ENCODE measurements at regions not wholly inside any gene's neighbourhood (a gene's known extent, or its start where the extent isn't known, plus 50 kb on each side); places are given as distances from the start of the nearest gene placed in this dataset.
A peak's percentile ranks its signal among the peaks of the same experiment; 100 is the strongest.
"Not testable (repeated sequence)": the region's sequence is repeated elsewhere in the genome, so short reads cannot be mapped to it uniquely, and the experiment has no call there.

GRCh38 chr17:27181379-27181925 lies 112.5 kb upstream of the WSB1 start:
- not testable (repeated sequence) for H3K4ac ChIP-seq (ENCODE audit: low read depth, low read length); H3K9ac ChIP-seq (ENCODE audit: low read length); H2BK15ac ChIP-seq (replicated peaks; ENCODE audit: low read depth); H3K23ac ChIP-seq (ENCODE audit: low read length); H3K27ac ChIP-seq (ENCODE audit: low read depth, low read length); H3K56ac ChIP-seq (ENCODE audit: low read length); H3K79me1 ChIP-seq (ENCODE audit: low read length); H3K36me3 ChIP-seq (ENCODE audit: control insufficient read depth, insufficient read depth, low read length); H3K4me1 ChIP-seq (ENCODE audit: control insufficient read depth, low read depth, low read length); H3K4me3 ChIP-seq (ENCODE audit: low read length); H3K18ac ChIP-seq (ENCODE audit: low read length); H2AK5ac ChIP-seq (ENCODE audit: low read length); H3K79me2 ChIP-seq (ENCODE audit: control insufficient read depth, insufficient read depth, low read length); H4K8ac ChIP-seq (ENCODE audit: low read depth, low read length); H4K5ac ChIP-seq (ENCODE audit: low read length); H2BK120ac ChIP-seq (ENCODE audit: low read depth, low read length); H3K4me2 ChIP-seq (ENCODE audit: low read length); H2BK5ac ChIP-seq (ENCODE audit: low read length); H3K27me3 ChIP-seq (ENCODE audit: insufficient read depth, low read length, poor library complexity)
- peak; percentile 2 for DNase-seq
- no CpG with 5 or more reads among the region's 2 CpGs for WGBS (ENCODE audit: extremely low coverage, insufficient coverage, low lambda C conversion rate)

GRCh38 chr17:27181935-27182334 lies 112.0 kb upstream of the WSB1 start:
- H3K27ac ChIP-seq (ENCODE audit: low read depth, low read length) = no peak overlapping the region
- H4K8ac ChIP-seq (ENCODE audit: low read depth, low read length) = no peak overlapping the region
- H3K79me1 ChIP-seq (ENCODE audit: low read length) = no peaks in the 10 kb centered on the region
- no CpG with 5 or more reads among the region's 3 CpGs for WGBS (ENCODE audit: extremely low coverage, insufficient coverage, low lambda C conversion rate)
- H4K5ac ChIP-seq (ENCODE audit: low read length) = no peak overlapping the region
- H3K36me3 ChIP-seq (ENCODE audit: control insufficient read depth, insufficient read depth, low read length) = no peaks in the 10 kb centered on the region
- H3K4me2 ChIP-seq (ENCODE audit: low read length) = no peak overlapping the region
- no peak overlapping the region for H2BK15ac ChIP-seq (replicated peaks; ENCODE audit: low read depth)
- H3K4ac ChIP-seq (ENCODE audit: low read depth, low read length) = no peak overlapping the region
- no peaks in the 10 kb centered on the region for H3K4me1 ChIP-seq (ENCODE audit: control insufficient read depth, low read depth, low read length)
- H3K18ac ChIP-seq (ENCODE audit: low read length) = no peak overlapping the region
- H2BK5ac ChIP-seq (ENCODE audit: low read length) = no peak overlapping the region
- no peak overlapping the region for H3K4me3 ChIP-seq (ENCODE audit: low read length)
- no peak overlapping the region for H3K23ac ChIP-seq (ENCODE audit: low read length)
- no peak overlapping the region for H2AK5ac ChIP-seq (ENCODE audit: low read length)
- H3K27me3 ChIP-seq (ENCODE audit: insufficient read depth, low read length, poor library complexity) = no peaks in the 10 kb centered on the region
- no peak overlapping the region for H3K56ac ChIP-seq (ENCODE audit: low read length)
- H2BK120ac ChIP-seq (ENCODE audit: low read depth, low read length) = no peak overlapping the region
- H3K9ac ChIP-seq (ENCODE audit: low read length) = no peak overlapping the region
- no peaks in the 10 kb centered on the region for H3K79me2 ChIP-seq (ENCODE audit: control insufficient read depth, insufficient read depth, low read length)
- no peak for DNase-seq

- not testable (repeated sequence) for H3K36me3 ChIP-seq (ENCODE audit: control insufficient read depth, insufficient read depth, low read length); H2BK5ac ChIP-seq (ENCODE audit: low read length); H3K27me3 ChIP-seq (ENCODE audit: insufficient read depth, low read length, poor library complexity); H3K18ac ChIP-seq (ENCODE audit: low read length); H2BK120ac ChIP-seq (ENCODE audit: low read depth, low read length); H3K27ac ChIP-seq (ENCODE audit: low read depth, low read length); H4K5ac ChIP-seq (ENCODE audit: low read length); H2AK5ac ChIP-seq (ENCODE audit: low read length); H4K8ac ChIP-seq (ENCODE audit: low read depth, low read length); H2BK15ac ChIP-seq (replicated peaks; ENCODE audit: low read depth); H3K4ac ChIP-seq (ENCODE audit: low read depth, low read length); H3K79me2 ChIP-seq (ENCODE audit: control insufficient read depth, insufficient read depth, low read length); H3K4me3 ChIP-seq (ENCODE audit: low read length); H3K9ac ChIP-seq (ENCODE audit: low read length); H3K56ac ChIP-seq (ENCODE audit: low read length); H3K79me1 ChIP-seq (ENCODE audit: low read length); H3K4me1 ChIP-seq (ENCODE audit: control insufficient read depth, low read depth, low read length); H3K23ac ChIP-seq (ENCODE audit: low read length); H3K4me2 ChIP-seq (ENCODE audit: low read length)
- WGBS (ENCODE audit: extremely low coverage, insufficient coverage, low lambda C conversion rate) = no CpG with 5 or more reads among the region's 8 CpGs
- DNase-seq = peak; percentile 27
Observed at GRCh38 chr17:27197505-27197904, 96.4 kb upstream of the WSB1 start.

- Histone ChIP-seq H3K4me3 (ENCODE audit: low read length) (no peak overlapping the region), H2BK120ac (ENCODE audit: low read depth, low read length) (no peak overlapping the region), H3K56ac (ENCODE audit: low read length) (no peak overlapping the region), H3K79me2 (ENCODE audit: control insufficient read depth, insufficient read depth, low read length) (no peaks in the 10 kb centered on the region), H3K27ac (ENCODE audit: low read depth, low read length) (no peak overlapping the region), H2BK5ac (ENCODE audit: low read length) (no peak overlapping the region), H3K23ac (ENCODE audit: low read length) (no peak overlapping the region), H3K9ac (ENCODE audit: low read length) (no peak overlapping the region), H3K79me1 (ENCODE audit: low read length) (no peaks in the 10 kb centered on the region), H4K8ac (ENCODE audit: low read depth, low read length) (no peak overlapping the region), H4K5ac (ENCODE audit: low read length) (no peak overlapping the region), H3K4me1 (ENCODE audit: control insufficient read depth, low read depth, low read length) (no peaks in the 10 kb centered on the region), H3K18ac (ENCODE audit: low read length) (no peak overlapping the region), H3K4me2 (ENCODE audit: low read length) (no peak overlapping the region), H2AK5ac (ENCODE audit: low read length) (no peak overlapping the region), H2BK15ac (replicated peaks; ENCODE audit: low read depth) (no peak overlapping the region), H3K27me3 (ENCODE audit: insufficient read depth, low read length, poor library complexity) (no peaks in the 10 kb centered on the region), H3K4ac (ENCODE audit: low read depth, low read length) (no peak overlapping the region), H3K36me3 (ENCODE audit: control insufficient read depth, insufficient read depth, low read length) (no peaks in the 10 kb centered on the region)
- WGBS (ENCODE audit: extremely low coverage, insufficient coverage, low lambda C conversion rate) = no CpG with 5 or more reads among the region's 4 CpGs
- no peak for DNase-seq
Observed at GRCh38 chr17:27199948-27200347, 94.0 kb upstream of the WSB1 start.

GRCh38 chr17:27200476-27200875 lies 93.4 kb upstream of the WSB1 start:
- H3K23ac ChIP-seq (ENCODE audit: low read length) = no peak overlapping the region
- H3K79me2 ChIP-seq (ENCODE audit: control insufficient read depth, insufficient read depth, low read length) = no peaks in the 10 kb centered on the region
- no peak overlapping the region for H3K56ac ChIP-seq (ENCODE audit: low read length)
- H4K5ac ChIP-seq (ENCODE audit: low read length) = no peak overlapping the region
- H3K9ac ChIP-seq (ENCODE audit: low read length) = no peak overlapping the region
- H3K27me3 ChIP-seq (ENCODE audit: insufficient read depth, low read length, poor library complexity) = no peaks in the 10 kb centered on the region
- DNase-seq = no peak
- no peak overlapping the region for H2BK120ac ChIP-seq (ENCODE audit: low read depth, low read length)
- no peak overlapping the region for H3K4me2 ChIP-seq (ENCODE audit: low read length)
- H3K36me3 ChIP-seq (ENCODE audit: control insufficient read depth, insufficient read depth, low read length) = no peaks in the 10 kb centered on the region
- no peak overlapping the region for H2AK5ac ChIP-seq (ENCODE audit: low read length)
- H3K4ac ChIP-seq (ENCODE audit: low read depth, low read length) = no peak overlapping the region
- H3K79me1 ChIP-seq (ENCODE audit: low read length) = no peaks in the 10 kb centered on the region
- H3K4me3 ChIP-seq (ENCODE audit: low read length) = no peak overlapping the region
- no peaks in the 10 kb centered on the region for H3K4me1 ChIP-seq (ENCODE audit: control insufficient read depth, low read depth, low read length)
- no peak overlapping the region for H3K27ac ChIP-seq (ENCODE audit: low read depth, low read length)
- no peak overlapping the region for H4K8ac ChIP-seq (ENCODE audit: low read depth, low read length)
- no peak overlapping the region for H3K18ac ChIP-seq (ENCODE audit: low read length)
- no peak overlapping the region for H2BK15ac ChIP-seq (replicated peaks; ENCODE audit: low read depth)
- no peak overlapping the region for H2BK5ac ChIP-seq (ENCODE audit: low read length)

- Histone ChIP-seq H3K79me2 (ENCODE audit: control insufficient read depth, insufficient read depth, low read length) (no peaks in the 10 kb centered on the region), H4K5ac (ENCODE audit: low read length) (no peak overlapping the region), H2BK5ac (ENCODE audit: low read length) (no peak overlapping the region), H3K79me1 (ENCODE audit: low read length) (no peaks in the 10 kb centered on the region), H3K23ac (ENCODE audit: low read length) (no peak overlapping the region), H4K8ac (ENCODE audit: low read depth, low read length) (no peak overlapping the region), H3K18ac (ENCODE audit: low read length) (no peak overlapping the region), H3K4me1 (ENCODE audit: control insufficient read depth, low read depth, low read length) (no peaks in the 10 kb centered on the region), H3K9ac (ENCODE audit: low read length) (no peak overlapping the region), H3K36me3 (ENCODE audit: control insufficient read depth, insufficient read depth, low read length) (no peaks in the 10 kb centered on the region), H2BK15ac (replicated peaks; ENCODE audit: low read depth) (no peak overlapping the region), H3K27ac (ENCODE audit: low read depth, low read length) (no peak overlapping the region), H3K56ac (ENCODE audit: low read length) (no peak overlapping the region), H3K4ac (ENCODE audit: low read depth, low read length) (no peak overlapping the region), H2BK120ac (ENCODE audit: low read depth, low read length) (no peak overlapping the region), H3K27me3 (ENCODE audit: insufficient read depth, low read length, poor library complexity) (no peaks in the 10 kb centered on the region), H3K4me2 (ENCODE audit: low read length) (no peak overlapping the region), H2AK5ac (ENCODE audit: low read length) (no peak overlapping the region), H3K4me3 (ENCODE audit: low read length) (no peak overlapping the region)
- WGBS (ENCODE audit: extremely low coverage, insufficient coverage, low lambda C conversion rate) = no CpG with 5 or more reads among the region's 3 CpGs
- no peak for DNase-seq
Observed at GRCh38 chr17:27203241-27203640, 90.7 kb upstream of the WSB1 start.
